ENCODE measurements at regions not wholly inside any gene's neighbourhood (a gene's known extent, or its start where the extent isn't known, plus 50 kb on each side); places are given as distances from the start of the nearest gene placed in this dataset.

DNA sequence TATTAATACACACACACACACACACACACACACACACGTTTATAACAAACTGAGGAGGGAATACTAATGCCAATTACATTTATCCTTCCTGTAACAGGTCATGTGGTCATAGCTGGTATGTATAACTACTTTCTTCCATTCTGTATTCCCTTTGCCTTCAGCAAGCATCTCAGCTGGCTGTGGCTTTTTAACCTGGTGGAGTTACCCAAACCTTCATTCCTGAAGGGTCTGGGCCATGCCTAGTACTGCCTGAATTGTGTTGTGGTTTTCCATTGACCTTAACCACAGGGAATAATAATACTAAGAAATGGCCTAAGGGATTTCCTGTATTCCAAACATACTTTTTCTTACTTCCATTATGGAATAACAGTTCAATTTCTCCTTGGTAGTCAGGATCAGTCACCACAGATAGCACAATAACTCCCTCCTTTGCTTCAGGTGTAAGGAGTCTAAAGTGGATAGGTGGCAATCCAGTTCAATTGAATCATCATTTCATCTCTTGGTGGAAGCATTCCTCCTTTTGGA, 222.2 kb upstream of the MEF2C start (continued):
- TF ChIP-seq CHD7 (IDR thresholded peaks at IDR 0.05; ENCODE audit: insufficient replicate concordance, low read length) (no peak), SP4 (IDR thresholded peaks at IDR 0.05; ENCODE audit: low read length) (no peak), EGR1 (IDR thresholded peaks at IDR 0.05; ENCODE audit: borderline replicate concordance, low read depth, low read length) (no peak), TAF1 (IDR thresholded peaks at IDR 0.05; ENCODE audit: low read depth, low read length) (no peak), SP2 (IDR thresholded peaks at IDR 0.05; ENCODE audit: low read length) (no peak), RAD21 (IDR thresholded peaks at IDR 0.05 in 1 of 2, conservative IDR thresholded peaks at IDR 0.05 in 1 of 2; ENCODE audit: low read depth in 2 of 2, low read length in 2 of 2) (no peak), PHF8 (conservative IDR thresholded peaks at IDR 0.05; ENCODE audit: low read depth, low read length) (no peak), MAX (IDR thresholded peaks at IDR 0.05) (no peak), CREB1 (IDR thresholded peaks at IDR 0.05) (no peak), SP1 (IDR thresholded peaks at IDR 0.05; ENCODE audit: low read depth, low read length) (no peak), KDM1A (IDR thresholded peaks at IDR 0.05; ENCODE audit: borderline replicate concordance, low read length) (no peak)
- TF ChIP-seq, protein P1, sequence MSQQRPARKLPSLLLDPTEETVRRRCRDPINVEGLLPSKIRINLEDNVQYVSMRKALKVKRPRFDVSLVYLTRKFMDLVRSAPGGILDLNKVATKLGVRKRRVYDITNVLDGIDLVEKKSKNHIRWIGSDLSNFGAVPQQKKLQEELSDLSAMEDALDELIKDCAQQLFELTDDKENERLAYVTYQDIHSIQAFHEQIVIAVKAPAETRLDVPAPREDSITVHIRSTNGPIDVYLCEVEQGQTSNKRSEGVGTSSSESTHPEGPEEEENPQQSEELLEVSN (IDR thresholded peaks at IDR 0.05): no peak
